Gastroesophageal sphincter (tissue), 3 donors: ENCODE measurements at regions not wholly inside any gene's neighbourhood (a gene's known extent, or its start where the extent isn't known, plus 50 kb on each side); places are given as distances from the start of the nearest gene placed in this dataset.

Experiments
- POLR2AphosphoS5 ChIP-seq: sonication (generic); formaldehyde crosslinking; IDR thresholded peaks from one replicate; pipeline ENCODE4 v1.6.1; 2017; ENCODE audit warnings: antibody characterized with exemption
- TF ChIP-seq, protein P1 (sequence below), 4 experiments: fragments of 200-600 bp in 2 of 4; fragments of 450-650 bp in 2 of 4; sonication (generic) in 1 of 4; IDR thresholded peaks; one replicate each; pipeline ENCODE4 v1.5.1; 2017 to 2019; ENCODE audit warnings: antibody characterized with exemption in 4 of 4, mild to moderate bottlenecking in 2 of 4, moderate library complexity in 2 of 4

DNA sequence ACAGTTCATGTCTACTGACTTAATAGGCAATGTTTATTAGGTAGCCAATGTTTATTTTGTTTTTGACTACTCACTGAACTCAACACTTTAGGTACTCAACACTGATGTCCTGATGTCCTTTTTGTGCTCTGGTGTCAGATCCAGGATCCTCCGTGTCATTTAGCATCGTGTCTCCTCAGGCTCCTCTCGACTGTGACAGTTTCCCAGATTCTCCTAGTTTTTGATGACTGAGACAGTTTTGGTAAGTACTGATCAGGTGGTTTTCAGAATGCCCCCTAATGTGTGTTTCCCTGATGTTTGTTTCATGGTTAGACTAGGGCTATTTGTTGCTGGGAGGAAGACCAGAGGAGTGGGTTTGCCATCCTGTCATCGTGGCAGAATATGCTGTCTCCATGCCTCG, 719.7 kb upstream of the SOX11 start:
- TF ChIP-seq, protein P1, sequence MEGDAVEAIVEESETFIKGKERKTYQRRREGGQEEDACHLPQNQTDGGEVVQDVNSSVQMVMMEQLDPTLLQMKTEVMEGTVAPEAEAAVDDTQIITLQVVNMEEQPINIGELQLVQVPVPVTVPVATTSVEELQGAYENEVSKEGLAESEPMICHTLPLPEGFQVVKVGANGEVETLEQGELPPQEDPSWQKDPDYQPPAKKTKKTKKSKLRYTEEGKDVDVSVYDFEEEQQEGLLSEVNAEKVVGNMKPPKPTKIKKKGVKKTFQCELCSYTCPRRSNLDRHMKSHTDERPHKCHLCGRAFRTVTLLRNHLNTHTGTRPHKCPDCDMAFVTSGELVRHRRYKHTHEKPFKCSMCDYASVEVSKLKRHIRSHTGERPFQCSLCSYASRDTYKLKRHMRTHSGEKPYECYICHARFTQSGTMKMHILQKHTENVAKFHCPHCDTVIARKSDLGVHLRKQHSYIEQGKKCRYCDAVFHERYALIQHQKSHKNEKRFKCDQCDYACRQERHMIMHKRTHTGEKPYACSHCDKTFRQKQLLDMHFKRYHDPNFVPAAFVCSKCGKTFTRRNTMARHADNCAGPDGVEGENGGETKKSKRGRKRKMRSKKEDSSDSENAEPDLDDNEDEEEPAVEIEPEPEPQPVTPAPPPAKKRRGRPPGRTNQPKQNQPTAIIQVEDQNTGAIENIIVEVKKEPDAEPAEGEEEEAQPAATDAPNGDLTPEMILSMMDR (IDR thresholded peaks at IDR 0.05), result no peak
- TF ChIP-seq POLR2AphosphoS5, result no peak
